Activated CD8-positive, alpha-beta T cell treated with anti-CD3 and anti-CD28 coated beads for 36 hours (primary cell): ENCODE measurements at regions not wholly inside any gene's neighbourhood (a gene's known extent, or its start where the extent isn't known, plus 50 kb on each side); places are given as distances from the start of the nearest gene placed in this dataset.

Experiments used
- ATAC-seq: fragments of 200-7000 bp; cut with Tn5 transposase; one replicate; pipeline ENCODE4 v1.10.0; 2021; ENCODE audit warnings: mild to moderate bottlenecking, moderate library complexity
- CTCF ChIA-PET: fragments of 350-600 bp; sonication (Branson Sonifier 250); formaldehyde crosslinking; loops from one replicate; lab custom pipeline; 2021; ENCODE audit warnings: antibody characterized with exemption; lab: Charles Lee
- POLR2A ChIA-PET: fragments of 350-600 bp; sonication (Branson Sonifier 250); formaldehyde crosslinking; loops from one replicate; lab custom pipeline; 2021; ENCODE audit warnings: antibody characterized with exemption; lab: Charles Lee
- DNase-seq: peaks from one replicate; pipeline ENCODE4 v3.0.0-alpha.2; 2020
- H3K27ac Mint-ChIP-seq: one replicate; pipeline ENCODE4 v1.8.0; 2021; ENCODE audit warnings: mild to moderate bottlenecking, mixed read lengths
- H3K27me3 Mint-ChIP-seq: one replicate; pipeline ENCODE4 v1.8.0; 2021; ENCODE audit warnings: mixed read lengths
- H3K36me3 Mint-ChIP-seq: one replicate; pipeline ENCODE4 v1.8.0; 2021; ENCODE audit warnings: low read depth, mixed read lengths
- H3K4me1 Mint-ChIP-seq: one replicate; pipeline ENCODE4 v1.8.0; 2021; ENCODE audit warnings: low read depth, mixed read lengths
- H3K4me3 Mint-ChIP-seq: one replicate; pipeline ENCODE4 v1.8.0; 2021; ENCODE audit warnings: mild to moderate bottlenecking, moderate library complexity, mixed read lengths
- H3K9me3 Mint-ChIP-seq: one replicate; pipeline ENCODE4 v1.8.0; 2021; ENCODE audit warnings: mixed read lengths
- CTCF ChIP-seq: fragments of 200-600 bp; IDR thresholded peaks from one replicate; pipeline ENCODE4 v1.8.0; 2022; ENCODE audit warnings: antibody characterized with exemption, mild to moderate bottlenecking
- intact Hi-C: fragments of 100-400 bp; cut with micrococcal nuclease; formaldehyde crosslinking; loops from one replicate; pipeline ENCODE4 v1.10.0; 2022

GRCh38 chr5:26690511-26690910 is 347.9 kb downstream of the CDH9 start:
- ChIA-PET POLR2A (no interaction called here), CTCF (no interaction called here)
- Mint-ChIP-seq H3K27ac (no peak overlapping the region), H3K4me1 (no peaks in the 10 kb centered on the region), H3K36me3 (no peaks in the 10 kb centered on the region), H3K9me3 (peaks cover 9% of the 10 kb centered on the region), H3K4me3 (no peak overlapping the region), H3K27me3 (no peaks in the 10 kb centered on the region)
- intact Hi-C loops, result no loop called here
- no peak for DNase-seq
- ATAC-seq, result no peak
- no peak for TF ChIP-seq CTCF

- ATAC-seq, result no peak
- intact Hi-C loops, result no loop called here
- H3K4me3 Mint-ChIP-seq, result no peak overlapping the region
- CTCF ChIA-PET, result no interaction called here
- no peaks in the 10 kb centered on the region for H3K36me3 Mint-ChIP-seq
- no peak for TF ChIP-seq CTCF
- H3K9me3 Mint-ChIP-seq, result peaks cover 13% of the 10 kb centered on the region
- POLR2A ChIA-PET, result no interaction called here
- no peaks in the 10 kb centered on the region for H3K27me3 Mint-ChIP-seq
- no peaks in the 10 kb centered on the region for H3K4me1 Mint-ChIP-seq
- DNase-seq, result no peak
- no peak overlapping the region for H3K27ac Mint-ChIP-seq
These were observed 356.5 kb downstream of the CDH9 start for GRCh38 chr5:26681861-26682260.

- Mint-ChIP-seq H3K27ac (no peak overlapping the region), H3K4me1 (no peaks in the 10 kb centered on the region), H3K4me3 (no peak overlapping the region), H3K36me3 (no peaks in the 10 kb centered on the region), H3K27me3 (no peaks in the 10 kb centered on the region), H3K9me3 (peaks cover 9% of the 10 kb centered on the region)
- TF ChIP-seq CTCF, result no peak
- ChIA-PET CTCF (no interaction called here), POLR2A (no interaction called here)
- intact Hi-C loops, result no loop called here
- no peak for ATAC-seq
- no peak for DNase-seq
These were observed 363.5 kb downstream of the CDH9 start for GRCh38 chr5:26674846-26675245.

GRCh38 chr5:26669523-26669922 is 368.9 kb downstream of the CDH9 start:
- no peak for ATAC-seq

GRCh38 chr5:26669031-26669430 is 369.4 kb downstream of the CDH9 start:
- H3K27ac Mint-ChIP-seq, result no peak overlapping the region
- ATAC-seq (no peak), DNase-seq (no peak)
- POLR2A ChIA-PET, result no interaction called here
- intact Hi-C loops, result no loop called here
- no peaks in the 10 kb centered on the region for H3K9me3 Mint-ChIP-seq
- no peak overlapping the region for H3K4me3 Mint-ChIP-seq
- CTCF ChIA-PET, result no interaction called here
- no peaks in the 10 kb centered on the region for H3K27me3 Mint-ChIP-seq
- H3K36me3 Mint-ChIP-seq, result no peaks in the 10 kb centered on the region
- no peak for TF ChIP-seq CTCF
- H3K4me1 Mint-ChIP-seq, result no peaks in the 10 kb centered on the region

More at GRCh38 chr5:26669523-26669922, 368.9 kb downstream of the CDH9 start:
- no peak for TF ChIP-seq CTCF
- intact Hi-C loops, result no loop called here
- ChIA-PET POLR2A (no interaction called here), CTCF (no interaction called here)
- Mint-ChIP-seq H3K27ac (no peak overlapping the region), H3K9me3 (peaks cover 2% of the 10 kb centered on the region), H3K27me3 (no peaks in the 10 kb centered on the region), H3K4me3 (no peak overlapping the region), H3K4me1 (no peaks in the 10 kb centered on the region), H3K36me3 (no peaks in the 10 kb centered on the region)
- no peak for DNase-seq
